ENCODE measurements at regions not wholly inside any gene's neighbourhood (a gene's known extent, or its start where the extent isn't known, plus 50 kb on each side); places are given as distances from the start of the nearest gene placed in this dataset.

DNA sequence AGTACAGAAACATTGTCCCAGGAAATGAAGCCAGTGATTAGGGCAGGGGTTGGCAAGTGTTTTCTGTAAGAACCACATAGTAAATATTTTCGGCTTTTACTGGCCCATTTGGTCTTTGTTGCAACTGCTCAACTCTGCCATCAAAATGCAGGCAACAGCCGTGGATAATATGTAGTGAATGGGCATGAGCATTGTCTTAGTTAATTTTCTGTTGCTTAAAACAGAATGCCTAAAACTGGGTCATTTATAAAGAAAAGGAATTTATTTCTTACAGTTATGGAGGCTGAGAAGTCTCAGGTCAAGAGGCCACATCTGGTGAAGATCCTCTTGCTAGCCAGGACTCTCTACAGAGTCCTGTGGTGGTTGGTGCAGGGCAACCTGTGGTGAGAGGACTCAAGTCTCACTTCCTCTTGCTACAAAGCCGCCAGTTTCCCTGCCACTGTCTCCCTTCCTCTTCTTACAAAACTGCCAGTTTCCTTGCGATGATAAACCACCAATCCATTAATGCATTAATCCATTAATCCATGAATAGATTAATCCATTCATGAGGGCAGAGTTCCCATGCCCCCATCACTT is 166.4 kb downstream of the PSMG1 start:
- Histone ChIP-seq H3K9me3 (ENCODE audit: control insufficient read depth, low read depth, low read length) (no peaks in the 10 kb centered on the region), H3K36me3 (ENCODE audit: control insufficient read depth, low read depth, low read length) (no peaks in the 10 kb centered on the region), H3K4me3 (ENCODE audit: low read length) (no peak overlapping the region), H3K9ac (ENCODE audit: low read length) (no peak overlapping the region), H3K27me3 (ENCODE audit: control insufficient read depth, insufficient read depth, low read length) (no peaks in the 10 kb centered on the region), H3K27ac (ENCODE audit: low read length) (no peak overlapping the region), H3K4me1 (ENCODE audit: control insufficient read depth, low read depth, low read length) (peaks cover 6% of the 10 kb centered on the region)

DNA sequence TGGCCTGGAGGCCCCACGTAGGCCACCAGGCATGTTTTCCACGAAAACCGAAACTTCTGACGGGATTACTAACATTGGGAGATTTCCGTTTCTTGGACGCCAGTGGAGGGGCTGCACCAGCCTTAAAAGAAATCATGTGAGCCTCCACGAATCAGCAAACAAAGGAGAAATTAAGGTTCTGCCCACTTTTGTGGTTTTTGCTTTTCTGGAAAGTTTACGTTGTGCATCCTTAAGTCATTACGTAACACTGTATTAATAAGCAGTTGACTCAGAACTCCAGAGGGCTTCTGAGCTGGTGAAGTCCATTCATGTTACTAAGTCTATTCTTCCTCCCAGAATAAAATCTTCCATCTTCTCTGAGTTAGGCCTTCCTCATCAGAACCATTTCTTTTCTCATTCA is 168.5 kb downstream of the PSMG1 start:
- Histone ChIP-seq H3K27me3 (ENCODE audit: control insufficient read depth, insufficient read depth, low read length) (no peaks in the 10 kb centered on the region), H3K27ac (ENCODE audit: low read length) (no peak overlapping the region), H3K4me1 (ENCODE audit: control insufficient read depth, low read depth, low read length) (no peaks in the 10 kb centered on the region), H3K36me3 (ENCODE audit: control insufficient read depth, low read depth, low read length) (no peaks in the 10 kb centered on the region), H3K9ac (ENCODE audit: low read length) (no peak overlapping the region), H3K4me3 (ENCODE audit: low read length) (no peak overlapping the region), H3K9me3 (ENCODE audit: control insufficient read depth, low read depth, low read length) (no peaks in the 10 kb centered on the region)

DNA sequence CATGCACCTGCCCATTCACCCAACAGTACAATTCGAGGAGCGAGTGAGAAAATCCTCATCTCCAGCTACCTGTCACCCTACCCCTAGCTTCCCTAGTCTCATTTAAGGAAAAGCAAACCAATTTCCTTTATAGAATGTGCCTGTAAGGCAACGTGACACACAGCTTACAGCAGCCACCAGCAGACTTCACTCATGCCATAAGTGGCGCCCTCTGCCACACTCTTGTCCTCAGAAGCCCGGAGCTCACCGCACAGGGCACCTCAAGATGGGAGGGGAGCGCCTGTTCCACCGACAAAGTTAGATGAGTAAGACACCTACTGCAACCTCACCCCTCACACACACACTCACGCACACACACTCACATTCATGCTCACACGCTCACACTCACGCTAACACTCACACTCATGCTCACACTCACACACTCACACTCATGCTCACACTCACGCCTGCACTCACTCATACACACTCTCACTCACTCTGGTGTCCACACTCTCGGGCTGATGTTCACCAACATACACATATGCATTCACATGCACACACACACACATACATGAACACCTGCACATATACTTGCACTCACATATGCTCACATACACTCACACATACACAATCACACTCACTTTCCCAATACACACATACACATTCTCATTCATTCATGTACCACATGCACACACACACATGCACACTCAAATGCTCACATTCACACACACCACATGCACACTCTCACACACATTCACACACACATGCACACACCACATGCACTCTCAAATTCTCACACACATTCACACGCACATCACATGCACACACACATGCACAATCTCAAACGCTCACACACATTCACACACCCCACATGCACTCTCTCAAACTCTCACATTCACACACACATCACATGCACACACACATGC is 170.7 kb downstream of the PSMG1 start:
- no peak overlapping the region for H3K4me3 ChIP-seq (ENCODE audit: low read length)
- no peaks in the 10 kb centered on the region for H3K9me3 ChIP-seq (ENCODE audit: control insufficient read depth, low read depth, low read length)
- no peaks in the 10 kb centered on the region for H3K36me3 ChIP-seq (ENCODE audit: control insufficient read depth, low read depth, low read length)
- H3K27ac ChIP-seq (ENCODE audit: low read length): no peak overlapping the region
- no peaks in the 10 kb centered on the region for H3K27me3 ChIP-seq (ENCODE audit: control insufficient read depth, insufficient read depth, low read length)
- H3K4me1 ChIP-seq (ENCODE audit: control insufficient read depth, low read depth, low read length): no peaks in the 10 kb centered on the region
- H3K9ac ChIP-seq (ENCODE audit: low read length): no peak overlapping the region

DNA sequence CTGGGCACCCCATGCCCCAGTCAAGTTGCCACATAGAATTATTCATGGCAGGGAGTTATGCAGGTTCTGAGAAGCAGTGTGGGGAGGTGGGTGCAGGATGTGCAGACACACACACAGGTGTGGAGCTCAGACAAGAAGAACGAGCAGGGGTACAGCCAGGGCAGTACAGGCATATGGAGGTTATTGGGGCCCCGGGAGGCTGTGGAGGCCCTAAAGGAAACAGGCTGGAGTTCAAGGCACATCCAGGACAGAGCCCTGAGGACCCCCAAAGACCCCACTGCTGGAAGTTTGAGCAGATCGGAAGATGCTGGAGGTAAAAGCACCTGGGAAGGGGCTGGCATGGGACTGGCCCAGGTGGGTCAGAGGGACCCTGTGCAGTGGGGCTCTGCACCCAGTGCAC is 171.3 kb downstream of the PSMG1 start:
- H3K36me3 ChIP-seq (ENCODE audit: control insufficient read depth, low read depth, low read length): no peaks in the 10 kb centered on the region
- H3K9me3 ChIP-seq (ENCODE audit: control insufficient read depth, low read depth, low read length): no peaks in the 10 kb centered on the region
- no peaks in the 10 kb centered on the region for H3K27me3 ChIP-seq (ENCODE audit: control insufficient read depth, insufficient read depth, low read length)
- peaks cover 5% of the 10 kb centered on the region for H3K4me1 ChIP-seq (ENCODE audit: control insufficient read depth, low read depth, low read length)
- no peak overlapping the region for H3K4me3 ChIP-seq (ENCODE audit: low read length)
- H3K9ac ChIP-seq (ENCODE audit: low read length): no peak overlapping the region
- no peak overlapping the region for H3K27ac ChIP-seq (ENCODE audit: low read length)

DNA sequence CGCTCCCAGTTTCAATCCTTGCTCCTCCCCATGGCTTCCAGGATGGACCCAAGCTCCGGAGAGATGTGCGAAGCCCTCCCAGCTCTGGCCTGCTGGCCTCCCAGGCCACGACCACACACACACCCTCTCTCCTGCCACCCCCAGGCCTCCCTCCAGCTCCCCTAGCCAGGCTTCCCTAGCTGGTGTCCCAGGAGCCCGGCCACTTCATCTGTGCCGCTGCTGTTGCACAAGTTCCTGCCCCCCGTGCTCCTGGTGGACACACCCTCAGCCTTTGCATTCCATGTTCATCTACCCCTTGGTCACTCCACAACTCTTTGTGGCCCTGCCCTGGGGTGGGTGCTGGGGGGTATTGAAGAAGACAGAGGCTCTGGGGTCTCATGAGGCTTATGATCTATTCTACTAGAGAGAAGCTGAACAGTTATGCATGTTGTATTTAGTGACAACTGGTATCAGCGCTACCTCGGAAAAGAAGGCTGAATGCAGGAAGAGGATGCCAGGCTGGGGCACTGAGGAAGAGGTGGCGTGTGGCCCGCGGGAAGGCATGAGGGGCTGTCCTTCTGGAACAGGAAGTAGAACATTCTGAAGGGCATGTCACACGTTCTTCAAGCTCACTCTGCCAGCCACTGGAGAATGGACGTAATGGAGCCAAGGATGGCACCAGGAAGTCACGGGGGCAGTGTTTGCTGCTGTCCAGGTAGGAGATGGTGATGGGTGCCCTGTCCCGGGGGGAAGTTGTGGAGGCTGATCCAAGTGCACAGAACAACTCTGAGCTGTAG is 172.4 kb downstream of the PSMG1 start:
- Histone ChIP-seq H3K9me3 (ENCODE audit: control insufficient read depth, low read depth, low read length) (no peaks in the 10 kb centered on the region), H3K27ac (ENCODE audit: low read length) (no peak overlapping the region), H3K4me1 (ENCODE audit: control insufficient read depth, low read depth, low read length) (peaks cover 7% of the 10 kb centered on the region), H3K4me3 (ENCODE audit: low read length) (no peak overlapping the region), H3K27me3 (ENCODE audit: control insufficient read depth, insufficient read depth, low read length) (no peaks in the 10 kb centered on the region), H3K36me3 (ENCODE audit: control insufficient read depth, low read depth, low read length) (no peaks in the 10 kb centered on the region), H3K9ac (ENCODE audit: low read length) (no peak overlapping the region)

DNA sequence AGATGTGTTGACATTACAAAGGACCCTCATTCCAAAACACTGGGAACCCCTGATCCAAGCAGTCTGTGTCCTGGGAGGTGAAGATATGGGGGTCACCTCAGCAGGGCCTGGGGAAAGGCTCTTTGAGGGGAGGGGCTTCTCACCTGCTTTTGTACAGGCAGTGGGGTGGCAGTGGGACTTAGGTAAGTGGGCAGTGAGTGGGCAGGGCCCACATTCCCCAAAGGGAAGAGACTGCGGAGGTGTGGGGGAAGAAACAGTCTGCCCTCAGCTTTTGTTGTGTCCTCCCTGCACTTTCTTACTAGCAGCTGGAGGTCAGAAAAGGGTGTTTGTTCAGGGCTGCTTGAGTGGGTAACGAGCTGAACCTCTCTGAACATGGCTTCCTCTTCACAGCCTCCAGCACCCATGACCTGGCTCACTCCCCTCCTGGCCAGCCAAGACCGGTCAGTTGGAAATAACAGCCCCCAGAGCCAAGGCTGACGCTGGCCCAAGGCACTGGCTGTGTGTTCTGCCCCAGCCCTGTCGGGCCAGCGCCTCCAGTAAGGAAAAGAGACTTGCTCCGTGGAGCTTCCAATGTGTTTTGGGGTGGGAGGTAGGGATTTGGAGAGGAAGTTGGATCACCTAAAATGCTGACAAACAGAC is 173.5 kb downstream of the PSMG1 start:
- Histone ChIP-seq H3K27me3 (ENCODE audit: control insufficient read depth, insufficient read depth, low read length) (no peaks in the 10 kb centered on the region), H3K4me3 (ENCODE audit: low read length) (no peak overlapping the region), H3K27ac (ENCODE audit: low read length) (no peak overlapping the region), H3K9me3 (ENCODE audit: control insufficient read depth, low read depth, low read length) (no peaks in the 10 kb centered on the region), H3K9ac (ENCODE audit: low read length) (no peak overlapping the region), H3K4me1 (ENCODE audit: control insufficient read depth, low read depth, low read length) (peaks cover 7% of the 10 kb centered on the region), H3K36me3 (ENCODE audit: control insufficient read depth, low read depth, low read length) (no peaks in the 10 kb centered on the region)

DNA sequence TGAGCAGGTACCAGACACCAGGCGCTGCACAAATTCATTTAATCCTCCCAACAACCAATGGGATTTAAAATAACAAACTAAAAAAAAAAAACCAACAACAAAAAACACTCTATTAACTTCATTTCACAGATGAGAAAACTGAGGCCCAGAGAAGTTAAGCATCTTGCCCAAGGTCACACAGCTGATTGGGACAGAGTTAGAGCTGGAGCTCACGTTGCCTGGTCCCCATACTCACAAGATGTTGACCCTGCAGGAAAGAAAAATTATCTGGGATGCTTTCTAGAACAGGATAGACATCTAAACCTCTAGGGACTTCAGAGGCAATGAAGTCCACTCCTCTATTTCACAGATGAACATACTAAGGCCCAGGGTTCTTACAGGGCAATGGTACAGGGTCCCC is 175.3 kb downstream of the PSMG1 start:
- Histone ChIP-seq H3K4me3 (ENCODE audit: low read length) (no peak overlapping the region), H3K36me3 (ENCODE audit: control insufficient read depth, low read depth, low read length) (no peaks in the 10 kb centered on the region), H3K27ac (ENCODE audit: low read length) (no peak overlapping the region), H3K9me3 (ENCODE audit: control insufficient read depth, low read depth, low read length) (no peaks in the 10 kb centered on the region), H3K9ac (ENCODE audit: low read length) (no peak overlapping the region), H3K27me3 (ENCODE audit: control insufficient read depth, insufficient read depth, low read length) (no peaks in the 10 kb centered on the region), H3K4me1 (ENCODE audit: control insufficient read depth, low read depth, low read length) (peaks cover 7% of the 10 kb centered on the region)

DNA sequence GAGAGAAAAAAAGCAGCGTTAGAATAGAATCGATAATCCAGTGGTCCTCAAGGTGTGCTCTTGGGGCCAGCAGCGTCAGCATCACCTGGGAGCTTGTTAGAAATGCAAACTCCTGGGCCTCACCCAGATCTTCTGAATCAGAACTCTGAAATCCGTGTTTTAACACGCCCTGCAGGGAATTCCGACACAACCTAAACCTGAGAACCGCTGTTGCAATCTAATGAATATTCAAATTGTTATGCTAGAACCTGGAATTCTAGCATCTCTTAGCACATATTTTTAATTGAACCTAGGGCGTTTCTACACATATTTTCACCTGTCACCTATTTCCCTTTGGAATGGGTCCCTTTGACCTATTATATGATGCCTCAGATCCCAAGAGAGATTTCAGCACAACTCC is 175.7 kb downstream of the PSMG1 start:
- Histone ChIP-seq H3K9me3 (ENCODE audit: control insufficient read depth, low read depth, low read length) (no peaks in the 10 kb centered on the region), H3K27ac (ENCODE audit: low read length) (no peak overlapping the region), H3K27me3 (ENCODE audit: control insufficient read depth, insufficient read depth, low read length) (no peaks in the 10 kb centered on the region), H3K9ac (ENCODE audit: low read length) (no peak overlapping the region), H3K4me1 (ENCODE audit: control insufficient read depth, low read depth, low read length) (peaks cover 7% of the 10 kb centered on the region), H3K36me3 (ENCODE audit: control insufficient read depth, low read depth, low read length) (no peaks in the 10 kb centered on the region), H3K4me3 (ENCODE audit: low read length) (no peak overlapping the region)

DNA sequence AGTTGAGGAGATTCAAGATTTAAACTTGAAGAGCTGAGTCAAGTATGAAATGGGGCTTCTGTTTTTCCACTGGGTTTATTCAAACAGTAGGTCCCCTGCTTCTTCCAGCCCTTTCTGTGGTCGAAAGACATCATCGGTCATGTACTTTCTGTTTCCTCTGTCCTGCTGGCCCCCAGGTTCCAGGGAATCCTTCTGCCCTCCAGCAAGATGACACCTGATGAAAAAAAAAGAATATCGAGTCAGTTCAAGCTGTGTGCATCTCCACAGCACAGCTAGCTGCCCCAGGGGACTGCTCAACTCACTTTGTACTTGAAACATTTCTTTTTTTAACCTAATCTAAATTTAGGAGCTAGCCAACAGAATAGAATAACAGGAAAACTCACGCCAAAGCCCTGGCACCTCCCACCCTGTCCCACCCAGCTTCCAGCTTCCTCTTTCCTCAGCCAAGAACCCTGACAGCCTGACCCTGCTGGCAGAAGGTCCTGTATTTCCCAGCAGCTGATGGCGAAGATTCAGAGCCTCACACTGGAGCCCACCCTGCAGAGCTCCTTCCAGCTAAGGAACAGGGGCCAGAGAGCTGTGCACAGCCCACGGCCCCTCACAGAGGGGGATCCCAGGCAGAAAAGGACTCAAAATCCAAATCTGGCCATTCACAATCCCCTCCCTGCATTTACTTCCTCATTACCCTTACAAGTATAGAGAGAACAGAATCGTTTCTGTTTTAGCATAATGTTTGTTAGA is 176.5 kb downstream of the PSMG1 start:
- Histone ChIP-seq H3K27ac (ENCODE audit: low read length) (no peak overlapping the region), H3K36me3 (ENCODE audit: control insufficient read depth, low read depth, low read length) (no peaks in the 10 kb centered on the region), H3K4me3 (ENCODE audit: low read length) (no peak overlapping the region), H3K9ac (ENCODE audit: low read length) (no peak overlapping the region), H3K4me1 (ENCODE audit: control insufficient read depth, low read depth, low read length) (peaks cover 7% of the 10 kb centered on the region), H3K27me3 (ENCODE audit: control insufficient read depth, insufficient read depth, low read length) (no peaks in the 10 kb centered on the region), H3K9me3 (ENCODE audit: control insufficient read depth, low read depth, low read length) (no peaks in the 10 kb centered on the region)

DNA sequence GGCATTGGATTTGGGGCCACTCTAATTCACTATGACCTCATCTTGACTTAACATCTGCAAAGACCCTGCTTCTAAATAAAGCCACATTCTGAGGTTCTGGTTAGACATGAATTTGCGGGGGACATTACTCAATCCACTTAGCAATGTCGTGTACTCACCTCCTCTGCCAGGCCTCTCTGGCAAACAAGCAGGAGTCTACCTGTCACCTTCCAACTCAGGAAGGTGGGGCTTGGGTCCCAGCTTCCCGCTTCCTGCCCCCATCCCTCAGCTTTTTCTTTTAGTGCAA is 177.8 kb downstream of the PSMG1 start:
- H3K4me1 ChIP-seq (ENCODE audit: control insufficient read depth, low read depth, low read length): peaks cover 7% of the 10 kb centered on the region
- H3K9me3 ChIP-seq (ENCODE audit: control insufficient read depth, low read depth, low read length): no peaks in the 10 kb centered on the region
- H3K4me3 ChIP-seq (ENCODE audit: low read length): no peak overlapping the region
- no peak overlapping the region for H3K9ac ChIP-seq (ENCODE audit: low read length)
- no peak overlapping the region for H3K27ac ChIP-seq (ENCODE audit: low read length)
- no peaks in the 10 kb centered on the region for H3K27me3 ChIP-seq (ENCODE audit: control insufficient read depth, insufficient read depth, low read length)
- H3K36me3 ChIP-seq (ENCODE audit: control insufficient read depth, low read depth, low read length): no peaks in the 10 kb centered on the region
